GM12891 (cell line): ENCODE measurements at regions not wholly inside any gene's neighbourhood (a gene's known extent, or its start where the extent isn't known, plus 50 kb on each side); places are given as distances from the start of the nearest gene placed in this dataset.

Experiments used
- POLR2A ChIP-seq: IDR thresholded peaks from 2 replicates; pipeline ENCODE4 v1.6.1; 2011; ENCODE audit warnings: low read depth, low read length, control low read depth
- TAF1 ChIP-seq: IDR thresholded peaks from 2 replicates; pipeline ENCODE4 v1.6.1; 2011; ENCODE audit warnings: low read depth, low read length, control low read depth

GRCh38 chr6:163956571-163957407 lies 542.3 kb downstream of the QKI start:
- TF ChIP-seq POLR2A (no peak), TAF1 (no peak)
